OCI-LY7 (cell line): ENCODE measurements at regions not wholly inside any gene's neighbourhood (a gene's known extent, or its start where the extent isn't known, plus 50 kb on each side); places are given as distances from the start of the nearest gene placed in this dataset.

ENCODE experiments used
- BruUV-seq: library from RNA; stranded (reverse); fragments of 400-500 nt; replicated peaks from 2 replicates; lab custom pipeline; 2021; lab: Mats Ljungman, UMichigan
- CTCF ChIA-PET: fragments of 300-600 bp; sonication (Branson Sonifier 250); formaldehyde crosslinking; loops from one replicate; lab custom pipeline; 2022; ENCODE audit warnings: antibody characterized with exemption; ENCODE audit not compliant: unreplicated experiment; lab: Charles Lee
- POLR2A ChIA-PET: fragments of 300-600 bp; sonication (Branson Sonifier 250); formaldehyde crosslinking; loops from one replicate; lab custom pipeline; 2022; ENCODE audit warnings: antibody characterized with exemption; lab: Charles Lee
- DNase-seq: peaks from one replicate; pipeline ENCODE4 v3.0.0-alpha.2; 2015; ENCODE audit warnings: low spot score
- H2AFZ ChIP-seq: fragments of 200-600 bp; sonication (generic), shearing (Covaris generic); 2 replicates; pipeline ENCODE4 v1.6.1; 2014; ENCODE audit warnings: mild to moderate bottlenecking, antibody characterized with exemption, low read length, moderate library complexity
- H3K27ac ChIP-seq: fragments of 200-600 bp; sonication (generic); 2 replicates; pipeline ENCODE4 v1.5.1; 2014; ENCODE audit warnings: mixed run types, low read depth, mild to moderate bottlenecking, moderate library complexity, low read length, inconsistent platforms; ENCODE audit not compliant: poor library complexity, severe bottlenecking
- H3K36me3 ChIP-seq: fragments of 200-600 bp; sonication (generic); 2 replicates; pipeline ENCODE4 v1.6.1; 2014; ENCODE audit warnings: mild to moderate bottlenecking, antibody characterized with exemption, low read length, moderate library complexity, mixed read lengths; ENCODE audit not compliant: insufficient read depth
- H3K4me1 ChIP-seq: fragments of 200-600 bp; sonication (generic); 2 replicates; pipeline ENCODE4 v1.5.1; 2014; ENCODE audit warnings: mild to moderate bottlenecking, low read length; ENCODE audit not compliant: insufficient read depth, poor library complexity, severe bottlenecking
- H3K4me2 ChIP-seq: fragments of 200-600 bp; sonication (generic); 2 replicates; pipeline ENCODE4 v1.6.1; 2014; ENCODE audit warnings: mild to moderate bottlenecking, low read length
- H3K4me3 ChIP-seq: fragments of 200-600 bp; sonication (generic); 2 replicates; pipeline ENCODE4 v1.5.1; 2014; ENCODE audit warnings: mild to moderate bottlenecking, low read depth, low read length; ENCODE audit not compliant: poor library complexity, severe bottlenecking
- H3K79me2 ChIP-seq: fragments of 200-600 bp; sonication (generic); 2 replicates; pipeline ENCODE4 v1.6.1; 2016; ENCODE audit warnings: low read depth, mild to moderate bottlenecking, low read length, moderate library complexity, mixed read lengths; ENCODE audit not compliant: insufficient read depth
- H3K9me2 ChIP-seq: fragments of 200-600 bp; sonication (generic); 2 replicates; pipeline ENCODE4 v1.6.1; 2016; ENCODE audit warnings: mild to moderate bottlenecking, low read length, mixed read lengths; ENCODE audit not compliant: insufficient read depth
- H3K9me3 ChIP-seq: fragments of 200-600 bp; sonication (generic); 2 replicates; pipeline ENCODE4 v1.6.1; 2014; ENCODE audit warnings: mild to moderate bottlenecking, mixed run types, low read length, mixed read lengths
- H4K20me1 ChIP-seq: fragments of 200-600 bp; sonication (generic); 2 replicates; pipeline ENCODE4 v1.6.1; 2014; ENCODE audit warnings: mild to moderate bottlenecking, antibody characterized with exemption, low read length, moderate library complexity, mixed read lengths; ENCODE audit not compliant: insufficient read depth
- CTCF ChIP-seq: fragments of 200-600 bp; sonication (generic); conservative IDR thresholded peaks from 2 replicates; pipeline ENCODE4 v1.5.1; 2014; ENCODE audit warnings: mild to moderate bottlenecking, antibody characterized with exemption, low read length, moderate library complexity, mixed read lengths
- EZH2phosphoT487 ChIP-seq: fragments of 200-600 bp; sonication (generic); IDR thresholded peaks from 2 replicates; pipeline ENCODE4 v1.6.1; 2018; ENCODE audit warnings: low read depth, borderline replicate concordance, mild to moderate bottlenecking, mixed run types, antibody characterized with exemption, low read length, moderate library complexity, mixed read lengths
- intact Hi-C: fragments of 100-400 bp; cut with micrococcal nuclease; formaldehyde crosslinking; loops from one replicate; pipeline ENCODE4 v1.10.0; 2022; ENCODE audit not compliant: unreplicated experiment

GRCh38 chr16:16887193-16887592 is 508.3 kb downstream of the NPIPA7 start:
- CTCF ChIA-PET: no interaction called here
- intact Hi-C loops: no loop called here
- no TSS peak for BruUV-seq
- H3K4me1 ChIP-seq: no peaks in the 10 kb centered on the region
- no peaks in the 10 kb centered on the region for H3K79me2 ChIP-seq
- H3K9me2 ChIP-seq: no peaks in the 10 kb centered on the region
- no peak for TF ChIP-seq CTCF
- no peak for TF ChIP-seq EZH2phosphoT487
- no peak overlapping the region for H3K27ac ChIP-seq
- no peak overlapping the region for H3K4me2 ChIP-seq
- no peaks in the 10 kb centered on the region for H3K36me3 ChIP-seq
- H3K4me3 ChIP-seq: no peak overlapping the region
- POLR2A ChIA-PET: no interaction called here
- no peak for DNase-seq
- no peak overlapping the region for H2AFZ ChIP-seq
- H3K9me3 ChIP-seq: no peaks in the 10 kb centered on the region
- no peaks in the 10 kb centered on the region for H4K20me1 ChIP-seq

- no peaks in the 10 kb centered on the region for H3K79me2 ChIP-seq
- peak; percentile 1 for DNase-seq
- intact Hi-C loops: no loop called here
- H3K9me3 ChIP-seq: no peaks in the 10 kb centered on the region
- ChIA-PET CTCF (no interaction called here), POLR2A (no interaction called here)
- no peak overlapping the region for H2AFZ ChIP-seq
- no peak overlapping the region for H3K4me3 ChIP-seq
- no peaks in the 10 kb centered on the region for H3K4me1 ChIP-seq
- H4K20me1 ChIP-seq: no peaks in the 10 kb centered on the region
- no peak overlapping the region for H3K4me2 ChIP-seq
- BruUV-seq: no TSS peak
- no peaks in the 10 kb centered on the region for H3K36me3 ChIP-seq
- H3K9me2 ChIP-seq: no peaks in the 10 kb centered on the region
- H3K27ac ChIP-seq: no peak overlapping the region
- TF ChIP-seq EZH2phosphoT487: no peak
Observed at GRCh38 chr16:16890964-16891363, 512.0 kb downstream of the NPIPA7 start.

- no peaks in the 10 kb centered on the region for H3K36me3 ChIP-seq
- no peaks in the 10 kb centered on the region for H3K9me2 ChIP-seq
- H4K20me1 ChIP-seq: no peaks in the 10 kb centered on the region
- H3K27ac ChIP-seq: no peak overlapping the region
- no peak for TF ChIP-seq EZH2phosphoT487
- TF ChIP-seq CTCF: no peak
- ChIA-PET POLR2A (no interaction called here), CTCF (no interaction called here)
- BruUV-seq: no TSS peak
- no peaks in the 10 kb centered on the region for H3K9me3 ChIP-seq
- H3K4me3 ChIP-seq: no peak overlapping the region
- no peak for DNase-seq
- no peaks in the 10 kb centered on the region for H3K79me2 ChIP-seq
- no peaks in the 10 kb centered on the region for H3K4me1 ChIP-seq
- H2AFZ ChIP-seq: no peak overlapping the region
- intact Hi-C loops: no loop called here
- no peak overlapping the region for H3K4me2 ChIP-seq
Observed at GRCh38 chr16:16904601-16905000, 525.7 kb downstream of the NPIPA7 start.
